ENCODE measurements at regions not wholly inside any gene's neighbourhood (a gene's known extent, or its start where the extent isn't known, plus 50 kb on each side); places are given as distances from the start of the nearest gene placed in this dataset.

DNA sequence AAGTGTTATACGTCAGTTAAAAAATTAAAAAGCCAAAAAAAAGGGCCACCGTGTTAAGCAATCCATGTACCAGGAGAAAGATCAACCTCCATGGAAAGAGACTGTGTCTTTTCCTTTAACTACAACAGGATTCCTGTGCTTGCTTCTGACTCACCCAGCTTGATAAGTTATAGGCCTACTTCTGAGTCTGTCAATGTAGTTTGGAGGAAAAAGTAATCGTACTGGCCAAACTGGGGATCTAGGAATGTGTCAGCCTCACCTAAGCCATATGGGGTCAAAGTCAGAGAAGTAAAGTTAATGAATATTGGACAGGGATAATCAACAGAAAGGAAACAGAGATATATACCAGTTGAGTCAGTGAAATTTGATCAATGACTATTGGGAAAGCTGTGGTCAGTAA, 470.8 kb upstream of the SLIT2 start:
- H3F3A ChIP-seq (ENCODE audit: insufficient read depth) = no peaks in the 10 kb centered on the region
- H3K4me2 ChIP-seq (ENCODE audit: low read depth, low read length, poor library complexity, severe bottlenecking) = no peak overlapping the region
- no peak overlapping the region for H2AFZ ChIP-seq (ENCODE audit: low read depth, low read length, severe bottlenecking)
- no peak overlapping the region for H3K27ac ChIP-seq (ENCODE audit: low read depth, low read length)
- no peak overlapping the region for H3K4me3 ChIP-seq (ENCODE audit: insufficient read depth, low read length, poor library complexity, severe bottlenecking)
- H4K20me1 ChIP-seq (ENCODE audit: low read depth, low read length) = no peaks in the 10 kb centered on the region
- H3K9me2 ChIP-seq (replicated peaks; ENCODE audit: insufficient read depth, low read length) = no peaks in the 10 kb centered on the region
- no peaks in the 10 kb centered on the region for H3K36me3 ChIP-seq (ENCODE audit: low read length)
- peaks cover 6% of the 10 kb centered on the region; the same call in 1 of the 2 replicates for H3K9me3 ChIP-seq (ENCODE audit: insufficient read depth, low read length)
- H3K9ac ChIP-seq (ENCODE audit: low read length) = no peak overlapping the region
- TF ChIP-seq EZH2phosphoT487 (conservative IDR thresholded peaks at IDR 0.05; ENCODE audit: low read length) = no peak
- TF ChIP-seq, protein P1, sequence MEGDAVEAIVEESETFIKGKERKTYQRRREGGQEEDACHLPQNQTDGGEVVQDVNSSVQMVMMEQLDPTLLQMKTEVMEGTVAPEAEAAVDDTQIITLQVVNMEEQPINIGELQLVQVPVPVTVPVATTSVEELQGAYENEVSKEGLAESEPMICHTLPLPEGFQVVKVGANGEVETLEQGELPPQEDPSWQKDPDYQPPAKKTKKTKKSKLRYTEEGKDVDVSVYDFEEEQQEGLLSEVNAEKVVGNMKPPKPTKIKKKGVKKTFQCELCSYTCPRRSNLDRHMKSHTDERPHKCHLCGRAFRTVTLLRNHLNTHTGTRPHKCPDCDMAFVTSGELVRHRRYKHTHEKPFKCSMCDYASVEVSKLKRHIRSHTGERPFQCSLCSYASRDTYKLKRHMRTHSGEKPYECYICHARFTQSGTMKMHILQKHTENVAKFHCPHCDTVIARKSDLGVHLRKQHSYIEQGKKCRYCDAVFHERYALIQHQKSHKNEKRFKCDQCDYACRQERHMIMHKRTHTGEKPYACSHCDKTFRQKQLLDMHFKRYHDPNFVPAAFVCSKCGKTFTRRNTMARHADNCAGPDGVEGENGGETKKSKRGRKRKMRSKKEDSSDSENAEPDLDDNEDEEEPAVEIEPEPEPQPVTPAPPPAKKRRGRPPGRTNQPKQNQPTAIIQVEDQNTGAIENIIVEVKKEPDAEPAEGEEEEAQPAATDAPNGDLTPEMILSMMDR (IDR thresholded peaks at IDR 0.05; ENCODE audit: insufficient read depth, low read length, poor library complexity, severe bottlenecking) = no peak
- no peaks in the 10 kb centered on the region for H3K27me3 ChIP-seq (ENCODE audit: low read length)
- no peaks in the 10 kb centered on the region for H3K79me2 ChIP-seq (ENCODE audit: insufficient read depth, low read length)

DNA sequence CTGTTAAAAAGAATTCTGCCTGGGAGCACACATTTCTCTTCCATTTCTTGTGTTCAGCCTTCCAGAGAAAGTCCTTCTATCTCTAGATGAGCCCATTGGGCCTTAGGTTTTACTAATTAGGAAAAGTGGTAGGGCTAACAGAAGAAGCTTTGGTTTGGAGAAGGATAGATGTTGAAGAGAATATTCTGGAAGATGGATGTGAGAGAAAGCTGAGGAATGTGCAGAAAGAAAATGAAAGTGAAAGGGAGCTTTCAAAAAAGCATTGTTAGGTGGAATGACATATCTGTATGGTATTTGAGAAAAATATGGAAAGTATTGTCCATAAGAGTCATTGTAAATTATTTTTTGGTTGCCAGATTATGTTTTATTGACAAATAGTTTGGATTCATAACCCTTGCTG, 474.8 kb upstream of the SLIT2 start:
- no peak overlapping the region for H2AFZ ChIP-seq (ENCODE audit: low read depth, low read length, severe bottlenecking)
- no peak for TF ChIP-seq EZH2phosphoT487 (conservative IDR thresholded peaks at IDR 0.05; ENCODE audit: low read length)
- TF ChIP-seq, protein P1 (IDR thresholded peaks at IDR 0.05; ENCODE audit: insufficient read depth, low read length, poor library complexity, severe bottlenecking) = no peak

DNA sequence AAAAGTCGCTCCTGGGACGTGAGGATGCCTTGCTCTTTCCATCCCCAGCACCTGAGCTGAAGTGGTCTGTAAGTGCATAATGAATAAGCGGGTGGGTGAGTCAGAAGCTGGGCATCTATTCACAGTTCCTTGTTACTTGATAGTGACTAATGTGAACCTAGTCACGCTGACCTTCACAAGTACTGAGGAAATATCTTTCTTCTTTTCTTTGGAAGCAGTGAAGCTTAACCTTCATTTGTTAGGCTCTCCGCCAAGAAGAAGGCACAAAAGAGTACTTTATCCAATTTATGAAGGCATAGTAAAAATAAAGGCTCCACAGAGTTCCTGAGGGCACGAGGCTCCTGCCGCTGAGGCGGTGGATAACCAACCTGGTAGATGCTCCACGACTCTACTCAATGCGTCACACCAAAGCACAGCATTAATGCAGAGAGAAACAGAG, 475.7 kb upstream of the SLIT2 start:
- H3K36me3 ChIP-seq (ENCODE audit: low read length) = no peaks in the 10 kb centered on the region
- no peak overlapping the region for H3K4me3 ChIP-seq (ENCODE audit: insufficient read depth, low read length, poor library complexity, severe bottlenecking)
- no peak overlapping the region for H2AFZ ChIP-seq (ENCODE audit: low read depth, low read length, severe bottlenecking)
- no peaks in the 10 kb centered on the region for H3F3A ChIP-seq (ENCODE audit: insufficient read depth)
- H3K9me3 ChIP-seq (ENCODE audit: insufficient read depth, low read length) = no peaks in the 10 kb centered on the region
- H3K27me3 ChIP-seq (ENCODE audit: low read length) = no peaks in the 10 kb centered on the region
- H3K79me2 ChIP-seq (ENCODE audit: insufficient read depth, low read length) = no peaks in the 10 kb centered on the region
- no peak for TF ChIP-seq EZH2phosphoT487 (conservative IDR thresholded peaks at IDR 0.05; ENCODE audit: low read length)
- TF ChIP-seq, protein P1 (IDR thresholded peaks at IDR 0.05; ENCODE audit: insufficient read depth, low read length, poor library complexity, severe bottlenecking) = no peak
- H3K9me2 ChIP-seq (replicated peaks; ENCODE audit: insufficient read depth, low read length) = no peaks in the 10 kb centered on the region
- no peaks in the 10 kb centered on the region for H4K20me1 ChIP-seq (ENCODE audit: low read depth, low read length)
- H3K4me2 ChIP-seq (ENCODE audit: low read depth, low read length, poor library complexity, severe bottlenecking) = no peak overlapping the region
- no peak overlapping the region for H3K9ac ChIP-seq (ENCODE audit: low read length)
- no peak overlapping the region for H3K27ac ChIP-seq (ENCODE audit: low read depth, low read length)

More for the DNA sequence above, 474.8 kb upstream of the SLIT2 start:
- no peaks in the 10 kb centered on the region for H4K20me1 ChIP-seq (ENCODE audit: low read depth, low read length)
- H3K4me3 ChIP-seq (ENCODE audit: insufficient read depth, low read length, poor library complexity, severe bottlenecking) = no peak overlapping the region
- no peaks in the 10 kb centered on the region for H3K27me3 ChIP-seq (ENCODE audit: low read length)
- no peak overlapping the region for H3K4me2 ChIP-seq (ENCODE audit: low read depth, low read length, poor library complexity, severe bottlenecking)
- H3K9me2 ChIP-seq (replicated peaks; ENCODE audit: insufficient read depth, low read length) = no peaks in the 10 kb centered on the region
- no peaks in the 10 kb centered on the region for H3K36me3 ChIP-seq (ENCODE audit: low read length)
- no peaks in the 10 kb centered on the region for H3F3A ChIP-seq (ENCODE audit: insufficient read depth)
- H3K9me3 ChIP-seq (ENCODE audit: insufficient read depth, low read length) = no peaks in the 10 kb centered on the region
- H3K27ac ChIP-seq (ENCODE audit: low read depth, low read length) = no peak overlapping the region
- H3K9ac ChIP-seq (ENCODE audit: low read length) = no peak overlapping the region
- no peaks in the 10 kb centered on the region for H3K79me2 ChIP-seq (ENCODE audit: insufficient read depth, low read length)

Measured in SU-DHL-6 (cell line).